GM12891 (cell line): ENCODE measurements at regions not wholly inside any gene's neighbourhood (a gene's known extent, or its start where the extent isn't known, plus 50 kb on each side); places are given as distances from the start of the nearest gene placed in this dataset.

Experiments
- DNase-seq: peaks from one replicate; pipeline ENCODE4 v3.0.0; 2011; ENCODE audit warnings: low spot score; ENCODE audit not compliant: insufficient read length
- FAIRE-seq: peaks from 2 replicates; lab custom pipeline; 2011; peaks lifted over from hg19 to GRCh38; lab: Jason Lieb, UNC
- PAX5 ChIP-seq: IDR thresholded peaks from 2 replicates; pipeline ENCODE4 v1.6.1; 2011; ENCODE audit warnings: low read length, moderate library complexity, mild to moderate bottlenecking; ENCODE audit not compliant: insufficient read depth, severe bottlenecking
- POLR2A ChIP-seq: IDR thresholded peaks from 2 replicates; pipeline ENCODE4 v1.6.1; 2011; ENCODE audit warnings: low read depth, low read length, control low read depth
- POLR2AphosphoS5 ChIP-seq: IDR thresholded peaks from 2 replicates; pipeline ENCODE4 v1.6.1; 2011; ENCODE audit warnings: low read depth, low read length, control low read depth
- POU2F2 ChIP-seq: IDR thresholded peaks from 2 replicates; pipeline ENCODE4 v1.6.1; 2011; ENCODE audit warnings: low read depth, mild to moderate bottlenecking, control low read depth, low read length, moderate library complexity
- SPI1 ChIP-seq: IDR thresholded peaks from 2 replicates; pipeline ENCODE4 v1.6.1; 2011; ENCODE audit warnings: low read depth, low read length, control low read depth
- TAF1 ChIP-seq: IDR thresholded peaks from 2 replicates; pipeline ENCODE4 v1.6.1; 2011; ENCODE audit warnings: low read depth, low read length, control low read depth

DNA sequence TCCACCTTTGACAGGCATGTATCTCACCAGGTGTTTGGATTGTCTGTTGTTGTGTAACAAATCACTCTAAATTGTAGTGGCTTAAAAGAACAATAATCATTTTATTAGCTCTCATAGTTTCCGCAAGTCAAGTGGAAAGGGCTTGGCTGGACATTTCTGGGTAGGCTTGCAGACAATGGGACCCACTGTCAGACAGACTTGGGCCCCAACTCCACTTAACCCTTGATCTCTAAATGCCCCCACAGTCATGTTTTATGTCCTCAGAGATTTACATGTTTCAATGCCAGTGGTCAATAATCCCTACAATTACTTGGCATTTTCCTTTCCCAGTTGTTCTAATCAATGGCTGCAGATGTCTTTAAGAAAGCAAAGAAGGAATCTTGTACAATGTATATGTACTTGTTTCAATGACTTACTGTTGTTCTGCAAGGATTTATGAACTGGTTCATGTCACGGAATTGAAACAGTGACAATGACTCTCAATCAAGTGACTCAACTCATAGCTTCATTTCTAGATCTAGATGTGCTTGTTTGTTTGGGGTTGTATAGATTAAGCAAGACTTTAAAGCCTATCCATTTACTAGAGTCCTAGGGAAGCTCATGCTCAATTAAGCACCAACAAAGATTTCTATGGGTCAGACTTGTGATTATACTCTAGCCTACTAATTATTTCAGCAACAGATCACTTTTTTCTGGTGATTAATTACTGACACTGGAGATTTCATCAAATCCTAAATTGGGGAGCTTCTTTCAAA, 510.1 kb upstream of the NBEA start:
- FAIRE-seq (no peak), DNase-seq (no peak)
- no peak for TF ChIP-seq TAF1
- no peak for TF ChIP-seq POLR2A

DNA sequence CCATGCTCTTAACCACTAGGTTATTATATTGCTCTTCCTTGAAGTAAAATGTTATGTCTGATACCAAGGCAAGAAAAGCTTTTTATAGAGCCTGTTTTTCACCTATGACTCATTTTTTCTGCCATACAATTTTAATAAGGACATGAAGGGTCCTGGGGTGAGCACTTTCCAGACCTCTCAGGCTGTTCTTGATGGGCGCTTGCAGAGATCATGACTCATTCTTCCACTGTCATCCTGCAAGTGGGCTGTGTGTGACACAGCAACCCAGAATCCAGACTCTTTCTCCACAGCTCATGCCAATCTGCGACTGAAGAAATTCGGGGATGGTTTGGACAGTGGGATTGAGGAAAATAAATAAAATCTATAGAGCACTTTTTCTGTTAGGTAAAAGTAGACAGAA, 506.7 kb upstream of the NBEA start:
- no peak for DNase-seq
- no peak for FAIRE-seq
- TF ChIP-seq SPI1: no peak
- TF ChIP-seq PAX5: no peak
- no peak for TF ChIP-seq POU2F2
- TF ChIP-seq POLR2A: no peak
- no peak for TF ChIP-seq TAF1
- TF ChIP-seq POLR2AphosphoS5: no peak

DNA sequence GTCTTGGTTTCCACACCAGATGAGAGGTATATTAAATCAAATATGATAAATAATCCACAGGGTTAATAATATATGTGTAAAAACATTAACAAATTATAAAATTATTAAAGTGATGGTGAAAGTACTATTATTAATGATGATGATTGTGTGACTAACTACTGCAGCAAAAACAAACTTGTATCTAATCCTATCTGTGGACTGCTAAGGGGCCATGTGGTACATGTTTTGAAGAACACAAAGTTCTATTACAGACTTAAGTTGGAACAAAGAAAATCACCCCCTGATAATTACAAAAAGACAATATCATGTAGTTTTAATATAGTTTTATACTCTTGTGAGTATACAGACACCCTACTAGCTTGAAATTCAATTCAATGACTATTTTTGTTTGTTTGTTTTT, 504.2 kb upstream of the NBEA start:
- TF ChIP-seq POLR2A: no peak
- FAIRE-seq (no peak), DNase-seq (no peak)

DNA sequence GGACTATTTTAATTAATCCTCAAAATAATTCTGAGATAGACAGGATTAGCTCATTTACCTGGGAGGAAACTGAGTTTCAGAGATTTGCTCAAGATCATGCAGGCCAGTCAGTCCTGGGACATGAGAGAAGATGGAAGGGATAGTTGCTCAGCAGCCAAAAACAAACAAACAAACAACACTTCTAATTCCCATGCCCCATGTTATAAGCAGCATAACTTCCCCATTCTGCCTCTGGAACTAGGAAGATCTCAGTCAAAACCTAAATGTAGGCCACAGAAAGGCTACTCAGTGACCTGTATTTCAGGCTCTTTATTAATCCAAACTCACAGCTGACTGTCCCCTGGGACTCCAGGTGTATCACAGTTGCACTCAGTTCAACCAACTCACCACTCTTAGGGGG, 489.2 kb upstream of the NBEA start:
- no peak for TF ChIP-seq SPI1
- no peak for TF ChIP-seq POLR2AphosphoS5
- no peak for TF ChIP-seq PAX5
- TF ChIP-seq POLR2A: no peak
- no peak for TF ChIP-seq TAF1
- TF ChIP-seq POU2F2: no peak
- DNase-seq (no peak), FAIRE-seq (no peak)

DNA sequence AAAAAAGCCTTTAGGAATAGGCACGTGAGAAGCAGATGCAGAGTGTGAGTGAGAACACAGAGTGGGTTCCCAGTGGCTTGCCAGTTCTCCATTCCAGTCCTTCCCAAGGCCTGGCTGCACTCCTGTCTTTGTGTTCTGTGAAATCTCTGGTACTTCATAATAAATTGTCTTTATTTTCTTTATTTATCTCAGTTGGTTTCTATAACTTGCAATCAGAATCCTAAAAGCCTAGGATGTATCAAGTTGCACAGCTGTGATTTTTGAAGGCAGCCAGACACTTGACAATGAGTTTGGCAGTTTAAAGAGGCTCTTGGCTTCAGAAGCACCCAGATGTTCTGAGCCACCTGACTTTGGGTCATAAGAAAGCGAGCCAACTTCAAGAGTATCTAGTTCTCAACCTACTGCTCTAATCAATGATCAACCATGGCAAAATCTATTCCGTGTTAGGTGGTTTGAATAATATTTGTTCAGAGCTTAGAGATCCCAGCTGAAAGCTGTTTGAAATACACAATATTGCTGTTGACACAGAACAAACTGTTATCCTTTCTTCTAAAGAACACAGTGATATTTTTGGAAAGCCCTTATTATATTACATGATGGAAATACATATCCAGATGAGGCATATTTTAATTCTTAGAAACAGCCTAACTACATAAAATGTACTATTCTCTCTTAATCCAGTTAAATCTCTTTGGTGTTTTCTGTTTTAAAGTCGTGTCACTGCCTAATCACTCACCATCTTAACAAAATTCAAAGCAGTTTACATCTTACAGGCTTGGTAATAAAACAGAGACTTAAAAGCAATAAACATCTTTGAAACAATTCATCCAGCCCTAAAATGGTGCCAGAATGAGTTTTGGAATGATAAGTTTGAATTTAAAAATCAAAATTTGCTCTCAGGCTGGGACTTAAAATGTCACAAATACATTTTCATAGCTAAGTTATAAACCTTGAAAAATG, 483.0 kb upstream of the NBEA start:
- DNase-seq: no peak
- TF ChIP-seq POLR2AphosphoS5 (no peak), SPI1 (no peak), POLR2A (no peak), POU2F2 (no peak), TAF1 (no peak), PAX5 (no peak)

DNA sequence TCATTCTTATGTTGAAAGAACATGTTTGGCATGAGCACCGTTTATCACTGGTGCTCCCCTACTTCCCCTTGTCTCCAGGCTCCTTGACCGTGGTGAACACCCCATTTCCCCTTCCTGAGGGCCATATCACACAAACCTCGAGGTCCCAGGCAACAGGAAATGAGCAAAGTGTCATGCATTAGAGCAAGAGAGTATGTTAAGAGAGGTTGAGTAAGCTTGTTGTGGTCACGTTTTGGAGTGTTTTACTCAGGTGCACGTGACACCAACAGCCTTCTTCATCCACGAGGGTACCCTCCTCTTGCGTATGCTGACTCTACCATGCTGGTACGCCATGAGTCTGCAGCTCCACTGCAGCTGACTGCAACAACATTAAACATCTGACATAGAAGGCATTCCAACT, 482.2 kb upstream of the NBEA start:
- no peak for DNase-seq
- FAIRE-seq: no peak

More for the DNA sequence above, 483.0 kb upstream of the NBEA start:
- no peak for FAIRE-seq

DNA sequence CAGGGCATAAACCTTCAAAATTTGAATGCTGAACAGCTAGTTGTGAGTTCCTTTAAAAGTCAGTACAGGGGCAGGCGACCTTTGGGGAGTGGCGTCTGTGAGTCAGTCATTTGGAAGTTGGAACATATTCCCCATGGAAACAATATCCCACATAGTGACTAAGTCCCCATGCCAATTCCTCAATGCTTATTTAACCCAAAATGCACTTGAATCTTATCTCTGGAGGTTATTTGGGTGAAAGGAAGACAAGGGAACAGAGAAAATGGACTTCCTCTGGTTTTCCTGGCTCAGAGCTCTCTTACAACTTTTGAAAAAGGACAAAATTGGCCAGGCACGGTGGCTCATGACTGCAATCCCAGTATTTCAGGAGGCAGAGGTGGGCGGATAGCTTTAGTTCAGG, 479.2 kb upstream of the NBEA start:
- no peak for TF ChIP-seq POLR2A
- no peak for TF ChIP-seq POLR2AphosphoS5
- no peak for TF ChIP-seq SPI1
- TF ChIP-seq POU2F2: no peak
- TF ChIP-seq TAF1: no peak
- FAIRE-seq: no peak
- no peak for DNase-seq

More for the DNA sequence above, 482.2 kb upstream of the NBEA start:
- no peak for TF ChIP-seq POU2F2
- TF ChIP-seq SPI1: no peak
- no peak for TF ChIP-seq TAF1
- TF ChIP-seq POLR2AphosphoS5: no peak
- no peak for TF ChIP-seq POLR2A
- TF ChIP-seq PAX5: no peak

DNA sequence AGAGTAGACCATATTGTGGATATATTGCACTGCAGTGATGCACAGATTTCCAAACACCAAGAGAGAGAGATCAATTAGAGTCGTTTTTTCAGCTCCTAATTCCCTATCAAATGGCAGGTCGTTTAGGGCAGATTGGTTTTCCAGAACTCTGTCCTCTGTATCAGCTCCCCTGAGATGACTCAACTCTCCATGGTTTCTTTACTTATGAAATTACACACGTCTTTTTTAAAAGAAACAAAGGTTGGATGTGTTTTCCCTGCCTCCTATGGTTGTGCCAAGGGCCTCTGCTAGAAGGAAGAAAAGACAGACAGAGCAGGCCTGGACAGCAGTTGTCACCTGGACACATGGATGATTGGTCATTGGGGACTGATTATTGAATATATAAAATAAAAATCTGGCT, 478.1 kb upstream of the NBEA start:
- no peak for FAIRE-seq
- DNase-seq: no peak
- TF ChIP-seq POLR2A: no peak
- TF ChIP-seq POU2F2: no peak
- no peak for TF ChIP-seq SPI1
- no peak for TF ChIP-seq POLR2AphosphoS5
- no peak for TF ChIP-seq TAF1
- TF ChIP-seq PAX5: no peak

DNA sequence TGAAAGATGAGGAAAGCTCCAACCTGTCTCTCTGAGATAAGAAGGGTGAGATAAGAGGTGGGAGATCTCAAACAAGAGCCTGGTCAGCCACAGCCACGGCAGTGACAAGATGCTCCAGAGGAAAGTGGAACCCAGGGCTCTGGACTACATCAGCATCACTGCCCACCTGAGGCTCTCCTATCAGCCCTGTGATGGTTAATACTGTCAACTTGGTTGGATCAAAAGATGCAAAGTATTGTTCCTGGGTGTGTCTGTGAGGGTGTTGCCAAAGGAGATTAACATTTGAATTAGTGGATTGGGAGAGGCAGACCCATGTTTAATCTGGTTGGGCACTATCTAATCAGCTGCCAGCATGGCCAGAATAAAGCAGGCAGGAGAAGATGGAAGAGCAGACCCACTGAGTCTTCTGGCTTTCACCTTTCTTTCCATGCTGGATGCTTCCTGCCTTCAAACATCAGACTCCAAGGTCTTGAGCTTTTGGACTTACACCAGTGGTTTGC, 476.6 kb upstream of the NBEA start:
- TF ChIP-seq SPI1 (no peak), POU2F2 (no peak), POLR2AphosphoS5 (no peak), TAF1 (no peak), PAX5 (no peak), POLR2A (no peak)
- FAIRE-seq (no peak), DNase-seq (no peak)

DNA sequence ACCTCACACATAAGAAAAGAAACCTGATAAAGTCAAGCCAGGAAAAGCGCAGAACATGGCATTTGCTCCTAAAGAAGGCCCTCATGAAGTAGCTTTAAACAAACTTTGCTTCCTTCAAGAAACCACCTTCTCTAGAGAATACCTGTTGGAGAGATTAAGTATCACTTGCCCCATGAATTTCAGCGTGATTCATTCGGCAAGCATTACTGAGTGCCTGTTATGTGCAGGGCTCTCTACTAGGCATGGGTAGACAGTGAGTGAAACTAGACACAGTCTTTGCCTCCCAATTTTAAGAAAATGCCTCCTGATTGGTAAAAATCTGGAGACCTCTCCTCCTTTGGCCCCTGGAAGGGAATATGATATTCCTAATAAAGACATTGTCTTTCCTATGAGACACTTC, 475.8 kb upstream of the NBEA start:
- no peak for TF ChIP-seq SPI1
- no peak for TF ChIP-seq POLR2AphosphoS5
- TF ChIP-seq TAF1: no peak
- TF ChIP-seq PAX5: no peak
- no peak for TF ChIP-seq POLR2A
- TF ChIP-seq POU2F2: no peak
- no peak for FAIRE-seq

More for the DNA sequence above, 475.8 kb upstream of the NBEA start:
- DNase-seq: no peak
